ENCODE measurements at regions not wholly inside any gene's neighbourhood (a gene's known extent, or its start where the extent isn't known, plus 50 kb on each side); places are given as distances from the start of the nearest gene placed in this dataset.

- DNase-seq: no peak
Measured at GRCh38 chr20:4427940-4428586, 179.0 kb upstream of the ADRA1D start.

- no peak for DNase-seq
Measured at GRCh38 chr20:4418141-4418540, 169.1 kb upstream of the ADRA1D start.

DNA sequence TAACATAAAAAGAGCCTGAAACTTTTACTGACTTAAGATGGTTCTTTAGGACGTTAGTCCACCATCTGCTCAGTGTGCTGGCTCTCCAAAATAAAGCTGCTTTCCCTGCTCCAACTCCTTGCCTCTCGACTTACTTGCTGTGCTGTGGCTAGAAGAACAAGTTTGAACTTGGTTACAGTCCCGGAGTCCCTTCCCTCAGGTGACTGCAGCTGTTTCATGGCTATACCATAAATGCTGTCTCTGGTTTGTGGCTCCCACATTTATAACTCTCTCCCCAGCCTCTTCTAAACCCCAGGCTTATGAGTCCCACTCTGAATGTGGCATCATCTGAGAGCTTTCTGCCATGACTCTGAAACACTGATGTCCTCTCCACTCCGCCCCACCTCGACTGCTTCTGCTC is 166.2 kb upstream of the ADRA1D start:
- no peak for DNase-seq

- peak in 1 of 2 donors; percentile 34 for DNase-seq
Measured at GRCh38 chr20:4413314-4414049, 164.4 kb upstream of the ADRA1D start.

DNA sequence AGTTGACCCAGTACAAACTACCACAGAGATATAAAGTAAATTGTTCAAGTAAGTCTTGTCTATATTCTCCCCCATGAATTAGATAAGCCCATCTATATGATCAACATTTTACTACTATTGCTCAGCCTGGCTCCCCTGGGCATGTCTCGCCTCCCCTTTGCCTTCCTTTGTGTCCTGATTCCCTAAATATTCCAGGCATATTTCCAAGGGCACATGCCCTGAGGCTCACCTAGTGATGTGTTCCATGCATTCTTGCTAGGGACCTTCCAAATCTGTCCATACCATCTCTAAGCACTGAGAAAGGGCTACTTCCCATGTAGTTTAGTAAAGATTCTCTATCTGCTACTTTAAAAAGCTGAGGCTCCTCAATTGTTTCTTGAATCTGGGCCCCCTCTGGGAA is 163.1 kb upstream of the ADRA1D start:
- no peak for DNase-seq

DNA sequence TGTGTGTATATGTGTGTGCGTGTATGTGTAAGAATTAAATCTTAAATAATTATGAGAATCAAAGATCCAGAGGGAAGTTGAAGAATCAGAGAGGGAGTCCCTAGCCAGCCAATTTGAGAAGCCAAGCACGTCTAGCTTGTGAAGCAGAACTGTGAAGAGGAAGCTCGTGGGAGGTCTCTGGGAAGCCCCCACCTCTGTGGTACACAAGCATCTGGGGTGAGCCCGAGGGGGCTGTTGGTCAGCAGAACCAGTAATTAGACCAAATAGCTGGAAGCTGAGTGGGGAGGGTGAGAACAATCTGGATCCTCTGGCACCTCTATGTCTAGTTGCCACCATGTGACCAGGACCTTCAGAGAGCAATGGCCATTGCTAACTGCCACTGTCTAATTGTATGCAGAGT is 162.7 kb upstream of the ADRA1D start:
- no peak for DNase-seq

GRCh38 chr20:4406627-4407026 is 157.5 kb upstream of the ADRA1D start:
- no peak for DNase-seq

DNA sequence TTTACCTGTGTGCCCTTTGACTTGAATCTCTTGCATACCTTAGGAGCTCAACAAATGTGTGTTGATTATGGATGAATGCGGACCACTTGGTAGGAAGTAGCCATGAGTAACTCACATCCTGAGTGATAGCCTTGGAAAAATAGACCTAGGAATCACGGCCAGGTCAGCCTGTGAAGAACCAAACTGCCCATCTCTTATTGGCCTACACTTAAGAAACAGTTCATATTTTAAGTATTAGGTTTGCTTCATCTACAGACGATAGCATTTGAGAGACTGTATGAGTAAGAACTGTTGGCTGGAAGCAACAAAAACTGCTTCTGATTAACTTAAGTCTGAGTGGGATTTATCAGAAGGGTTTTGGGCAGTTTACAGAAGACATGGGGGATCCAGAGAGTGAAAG is 152.5 kb upstream of the ADRA1D start:
- no peak for DNase-seq

- no peak for DNase-seq
Measured at GRCh38 chr20:4384961-4385360, 135.9 kb upstream of the ADRA1D start.

DNA sequence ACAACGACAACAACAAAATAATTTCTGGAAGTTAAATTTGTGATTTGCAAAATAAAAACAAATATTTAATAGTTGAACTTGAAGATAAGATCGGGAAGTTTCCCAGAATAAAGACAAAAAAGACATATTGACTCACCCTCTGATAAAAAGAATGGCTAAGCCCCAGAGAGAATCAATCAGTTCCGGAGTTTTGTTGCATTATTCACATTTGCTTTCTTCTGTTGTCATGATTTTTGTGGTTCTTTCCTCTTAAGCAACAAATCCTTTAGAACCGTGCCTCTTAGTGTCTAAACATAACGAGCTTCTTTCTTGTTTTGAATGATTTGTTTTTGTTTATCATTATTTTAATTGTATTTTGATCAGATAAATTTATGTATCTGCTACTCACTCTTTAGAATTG is 134.9 kb upstream of the ADRA1D start:
- DNase-seq: no peak

DNA sequence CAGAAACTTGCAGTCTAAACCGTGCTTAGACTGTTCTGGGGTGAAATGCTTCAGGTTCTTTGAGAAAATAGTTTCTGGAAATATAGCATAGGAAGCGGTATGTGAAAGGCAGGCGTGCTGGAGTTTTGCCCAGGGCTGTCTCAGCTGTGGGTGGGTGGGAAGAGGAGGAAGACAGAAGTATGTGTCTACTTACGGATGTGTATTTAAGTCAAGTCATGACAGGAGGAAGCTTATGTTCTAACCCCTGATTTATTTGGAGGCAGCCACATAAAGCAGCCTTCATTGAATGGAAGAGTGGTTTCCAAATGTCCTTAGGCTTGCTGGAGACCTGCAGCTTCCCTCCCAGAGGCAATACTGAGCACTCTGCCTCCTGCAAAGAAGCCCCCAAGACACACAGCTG is 126.8 kb upstream of the ADRA1D start:
- no peak for DNase-seq

DNA sequence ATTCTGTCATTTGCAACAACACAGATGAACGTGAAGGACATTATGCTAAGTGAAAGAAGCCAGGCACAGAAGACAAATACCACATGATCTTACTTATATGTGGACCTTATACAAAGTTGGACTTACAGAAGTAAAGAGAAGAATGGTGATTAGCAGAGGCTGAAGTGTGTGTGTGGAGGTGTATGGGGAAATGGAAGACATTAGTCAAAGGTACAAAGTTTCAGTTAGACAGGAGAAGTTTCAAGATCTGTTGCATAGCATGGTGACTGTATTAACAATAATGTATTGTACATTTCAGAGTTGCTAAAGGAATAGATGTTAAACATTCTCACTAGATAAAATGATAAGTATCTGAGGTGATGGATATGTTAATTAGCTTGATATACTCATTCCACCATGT is 124.4 kb upstream of the ADRA1D start:
- no peak for DNase-seq

- no peak for DNase-seq
Measured at GRCh38 chr20:4371623-4372251, 122.7 kb upstream of the ADRA1D start.

GRCh38 chr20:4370851-4371250 is 121.8 kb upstream of the ADRA1D start:
- DNase-seq: no peak

GRCh38 chr20:4369798-4370124 is 120.7 kb upstream of the ADRA1D start:
- DNase-seq: peak; percentile 4 to 16

DNA sequence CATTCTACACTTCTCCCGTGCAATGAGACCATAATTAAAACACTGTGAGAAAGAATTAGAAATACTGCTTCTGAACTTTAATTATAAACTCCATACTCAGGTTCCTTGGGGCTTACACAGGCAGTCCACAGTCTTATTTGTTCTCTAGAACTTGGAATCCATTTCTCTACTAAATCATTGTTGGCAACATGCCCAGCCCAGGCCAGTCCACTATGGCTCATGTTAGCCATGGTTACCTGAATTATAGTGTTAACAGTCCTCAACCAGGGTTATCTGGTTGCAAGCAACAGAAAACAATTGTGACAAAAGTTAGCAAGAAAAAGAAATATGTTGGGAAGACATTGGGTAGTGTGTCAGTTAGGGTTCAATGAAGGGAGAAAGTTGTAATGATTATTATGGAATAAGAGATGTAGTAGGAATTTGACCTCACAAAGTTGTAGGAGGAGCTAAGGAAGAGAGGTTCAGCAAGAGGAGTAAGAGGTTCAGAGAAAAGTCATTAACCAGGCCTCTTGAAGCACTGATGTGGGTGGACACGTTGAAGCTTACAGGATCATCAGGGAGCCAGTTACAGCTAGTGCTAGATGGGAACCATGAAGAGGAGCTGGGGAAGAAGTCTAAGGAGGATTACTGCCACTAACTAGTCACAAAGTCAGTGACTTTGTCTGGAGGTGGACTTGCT is 120.2 kb upstream of the ADRA1D start:
- DNase-seq: no peak

GRCh38 chr20:4366076-4366475 is 117.0 kb upstream of the ADRA1D start:
- no peak for DNase-seq

DNA sequence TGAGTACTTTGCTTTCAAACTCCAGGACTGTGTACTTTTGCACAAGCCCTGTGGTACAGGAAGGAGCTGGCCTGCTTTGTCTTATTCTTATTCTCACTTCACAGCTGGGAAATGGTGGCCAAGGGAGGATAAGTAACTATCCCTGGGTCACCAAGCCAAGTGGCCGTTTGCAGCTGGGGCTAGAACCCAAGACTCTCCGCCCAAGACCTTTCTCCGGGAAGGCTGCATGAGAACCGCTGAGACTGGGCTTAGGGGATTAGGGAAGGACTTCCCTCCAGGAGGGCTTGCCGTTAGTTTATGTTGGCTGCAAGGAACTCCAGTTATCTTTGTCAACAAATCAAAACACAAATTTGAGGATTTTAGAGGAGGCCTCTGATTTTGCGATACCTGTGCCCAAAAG is 109.5 kb upstream of the ADRA1D start:
- DNase-seq: no peak

DNA sequence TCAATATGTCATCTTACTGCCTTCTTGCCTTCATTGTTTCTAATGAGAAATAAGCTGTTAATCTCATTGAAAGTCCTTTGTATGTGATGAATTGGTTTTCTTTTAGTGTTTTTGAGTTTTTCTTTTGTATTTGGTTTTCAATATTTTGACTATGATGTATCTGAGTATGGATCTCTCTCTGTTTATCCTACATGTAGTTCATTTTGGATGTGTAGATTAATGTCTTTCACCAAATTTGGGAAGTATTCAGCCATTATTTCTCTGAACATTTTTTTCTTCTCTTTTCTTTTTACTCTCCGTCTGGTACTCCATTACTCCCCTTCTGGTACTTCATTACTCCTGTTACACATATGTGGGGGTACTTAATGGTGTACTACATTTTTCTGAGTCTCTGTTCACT is 103.3 kb upstream of the ADRA1D start:
- no peak for DNase-seq

DNA sequence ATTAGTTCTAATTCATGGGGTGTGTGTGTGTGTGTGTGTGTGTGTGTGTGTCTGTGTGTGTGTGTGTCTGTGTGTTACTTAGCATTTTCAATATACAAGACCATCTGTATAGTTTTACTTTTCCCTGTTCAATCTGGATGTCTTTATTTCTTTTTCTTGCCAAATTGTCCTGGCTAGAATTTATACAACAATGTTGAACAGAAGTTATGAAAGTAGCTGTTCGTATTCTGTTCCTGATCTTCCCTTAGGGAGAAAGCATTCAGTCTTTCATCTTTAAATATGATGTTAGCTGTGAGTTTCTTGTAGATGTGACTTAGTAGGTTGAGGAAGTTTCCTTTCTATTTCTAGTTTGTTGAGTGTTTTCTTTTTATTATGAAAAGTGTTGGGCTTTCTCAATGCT is 101.0 kb upstream of the ADRA1D start:
- DNase-seq: no peak

DNA sequence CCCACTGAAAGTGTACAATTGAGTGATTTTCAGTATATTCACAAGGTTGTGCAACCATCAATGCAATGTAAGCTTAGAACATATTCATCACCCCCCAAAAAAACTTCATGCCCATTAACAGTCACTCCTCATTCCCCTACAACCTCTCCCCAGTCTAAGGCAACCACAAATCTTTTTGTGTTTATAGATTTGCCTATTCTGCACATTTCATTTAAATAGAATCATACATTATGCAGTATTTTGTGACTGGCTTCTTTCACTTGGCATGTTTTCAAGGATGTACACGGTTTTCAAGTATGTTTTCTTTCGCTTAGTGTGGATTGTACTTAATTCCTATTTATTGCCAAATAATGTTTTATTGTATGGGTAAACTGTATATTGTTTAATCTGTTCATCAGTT is 95.6 kb upstream of the ADRA1D start:
- no peak for DNase-seq

GRCh38 chr20:4342609-4343008 is 93.5 kb upstream of the ADRA1D start:
- no peak for DNase-seq

DNA sequence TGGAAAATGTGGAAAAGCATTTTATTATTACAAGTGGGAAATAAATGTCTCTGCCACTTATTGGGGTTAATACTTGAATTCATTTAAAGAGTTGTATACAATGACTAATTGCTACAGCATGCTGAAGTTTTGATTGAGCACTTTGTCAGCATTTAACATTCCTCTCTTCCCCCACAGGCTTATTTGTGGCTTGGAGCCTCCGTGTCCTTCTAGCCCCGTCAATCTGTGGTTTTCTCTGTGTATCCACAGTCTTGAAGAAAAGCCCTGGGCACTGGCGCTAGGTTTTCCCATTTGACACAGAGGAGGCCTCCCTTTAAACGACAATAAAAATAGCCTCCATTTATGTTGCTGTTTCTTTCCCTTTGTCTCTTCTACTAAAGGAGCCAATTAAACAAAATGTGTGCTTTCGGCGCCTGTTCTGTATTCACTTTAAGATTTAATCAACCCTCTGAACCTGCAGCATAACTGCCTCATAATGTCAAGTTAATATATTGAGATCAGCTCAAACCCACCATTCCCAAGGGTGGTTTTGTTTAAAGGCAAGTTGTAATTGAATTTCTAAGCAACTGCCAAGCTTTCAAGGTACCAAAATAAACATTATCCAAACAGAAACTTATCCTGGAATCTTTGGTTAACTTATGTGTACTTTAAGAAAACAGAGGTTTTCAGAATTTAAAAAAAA is 92.9 kb upstream of the ADRA1D start:
- no peak for DNase-seq
